Thyroid gland (tissue), 4 donors: ENCODE measurements at regions not wholly inside any gene's neighbourhood (a gene's known extent, or its start where the extent isn't known, plus 50 kb on each side); places are given as distances from the start of the nearest gene placed in this dataset.

Experiments used
- DNase-seq, 2 donors: peaks; one replicate each; pipeline ENCODE4 v3.0.0-alpha.2; 2019
- H3K27ac ChIP-seq, 3 donors: fragments of 200-600 bp; sonication (generic); 1 replicate in 2 of 3; 2 replicates in 1 of 3; pipeline ENCODE4 v1.5.1; 2016 to 2019; ENCODE audit warnings: mild to moderate bottlenecking in 1 of 3, moderate library complexity in 1 of 3
- H3K27me3 ChIP-seq: fragments of 200-600 bp; sonication (generic); one replicate; pipeline ENCODE4 v1.5.1; 2019
- H3K36me3 ChIP-seq, 2 donors: fragments of 200-600 bp; sonication (generic); one replicate each; pipeline ENCODE4 v1.5.1; 2016 to 2019
- H3K4me1 ChIP-seq, 2 donors: fragments of 200-600 bp; sonication (generic); one replicate each; pipeline ENCODE4 v1.5.1; 2017 to 2019
- H3K4me3 ChIP-seq, 3 donors: fragments of 200-600 bp; sonication (generic); replicated peaks in 1 of 3; 1 replicate in 2 of 3; 2 replicates in 1 of 3; pipeline ENCODE4 v1.5.1; 2016; ENCODE audit warnings: mild to moderate bottlenecking in 1 of 3
- H3K9me3 ChIP-seq: fragments of 200-600 bp; sonication (generic); one replicate; pipeline ENCODE4 v1.5.1; 2017
- CTCF ChIP-seq, 6 experiments: fragments of 200-600 bp in 3 of 6; fragments of 450-650 bp in 3 of 6; sonication (generic) in 3 of 6; IDR thresholded peaks; one replicate each; pipeline ENCODE4 v1.5.1; 2016 to 2019; ENCODE audit warnings: antibody characterized with exemption in 6 of 6, mild to moderate bottlenecking in 2 of 6, inconsistent platforms in 1 of 6, moderate library complexity in 1 of 6
- POLR2A ChIP-seq, 2 donors: fragments of 450-650 bp; IDR thresholded peaks; one replicate each; pipeline ENCODE4 v1.6.1; 2017; ENCODE audit warnings: antibody characterized with exemption in 2 of 2, mild to moderate bottlenecking in 2 of 2, moderate library complexity in 1 of 2
- WGBS, 2 donors: methylation state at CpG; one replicate each; pipeline ENCODE4 v1.1.5; 2017; 5-methylcytosine and 5-hydroxymethylcytosine counted together
- intact Hi-C: fragments of 100-400 bp; cut with DNase I; formaldehyde crosslinking; loops from one replicate; pipeline ENCODE4 v1.15.1; 2023

- no peaks in the 10 kb centered on the region for H3K27me3 ChIP-seq
- H3K27ac ChIP-seq: no peak overlapping the region
- H3K4me3 ChIP-seq: no peak overlapping the region
- intact Hi-C loops: no loop called here
- no peaks in the 10 kb centered on the region for H3K36me3 ChIP-seq
- H3K9me3 ChIP-seq: no peaks in the 10 kb centered on the region
- TF ChIP-seq CTCF (IDR thresholded peaks at IDR 0.05) (no peak), POLR2A (IDR thresholded peaks at IDR 0.05) (no peak)
- no peaks in the 10 kb centered on the region for H3K4me1 ChIP-seq
- 85 to 86% methylated on average over 6 of the region's 6 CpGs for WGBS, 2 donors
- DNase-seq: no peak
Measured at GRCh38 chr19:31911577-31911976, 433.8 kb upstream of the ZNF507 start.

GRCh38 chr19:31913103-31913661, 432.2 kb upstream of the ZNF507 start:
- no peak overlapping the region for H3K27ac ChIP-seq
- no peaks in the 10 kb centered on the region for H3K36me3 ChIP-seq
- H3K4me3 ChIP-seq: no peak overlapping the region
- intact Hi-C loops: no loop called here
- 66 to 70% methylated on average over 7 of the region's 7 CpGs for WGBS, 2 donors
- no peaks in the 10 kb centered on the region for H3K9me3 ChIP-seq
- no peaks in the 10 kb centered on the region for H3K27me3 ChIP-seq
- H3K4me1 ChIP-seq: no peaks in the 10 kb centered on the region
- no peak for DNase-seq
- TF ChIP-seq CTCF (IDR thresholded peaks at IDR 0.05) (no peak), POLR2A (IDR thresholded peaks at IDR 0.05) (no peak)

- Histone ChIP-seq H3K4me3 (no peak overlapping the region), H3K36me3 (no peaks in the 10 kb centered on the region), H3K27ac (no peak overlapping the region), H3K9me3 (no peaks in the 10 kb centered on the region), H3K27me3 (no peaks in the 10 kb centered on the region), H3K4me1 (no peaks in the 10 kb centered on the region)
- TF ChIP-seq POLR2A (IDR thresholded peaks at IDR 0.05): no peak
- no peak for TF ChIP-seq CTCF (IDR thresholded peaks at IDR 0.05)
- intact Hi-C loops: no loop called here
- WGBS, 2 donors: 83 to 95% methylated on average over 2 of the region's 2 CpGs
- DNase-seq: no peak
Measured at GRCh38 chr19:31930401-31930800, 415.0 kb upstream of the ZNF507 start.

GRCh38 chr19:31937983-31938382, 407.4 kb upstream of the ZNF507 start:
- Histone ChIP-seq H3K36me3 (no peaks in the 10 kb centered on the region), H3K9me3 (no peaks in the 10 kb centered on the region), H3K4me3 (no peak overlapping the region), H3K4me1 (no peaks in the 10 kb centered on the region), H3K27ac (no peak overlapping the region), H3K27me3 (no peaks in the 10 kb centered on the region)
- DNase-seq: no peak
- 82 to 86% methylated on average over 3 of the region's 3 CpGs for WGBS, 2 donors
- intact Hi-C loops: no loop called here
- TF ChIP-seq CTCF (IDR thresholded peaks at IDR 0.05) (no peak), POLR2A (IDR thresholded peaks at IDR 0.05) (no peak)

GRCh38 chr19:31938675-31939074, 406.7 kb upstream of the ZNF507 start:
- Histone ChIP-seq H3K4me3 (no peak overlapping the region), H3K27me3 (no peaks in the 10 kb centered on the region), H3K27ac (no peak overlapping the region), H3K36me3 (no peaks in the 10 kb centered on the region), H3K9me3 (no peaks in the 10 kb centered on the region), H3K4me1 (no peaks in the 10 kb centered on the region)
- TF ChIP-seq POLR2A (IDR thresholded peaks at IDR 0.05) (no peak), CTCF (IDR thresholded peaks at IDR 0.05) (no peak)
- no peak for DNase-seq
- 85 to 86% methylated on average over 5 of the region's 5 CpGs for WGBS, 2 donors
- intact Hi-C loops: no loop called here
